B cell (primary cell): ENCODE measurements at regions not wholly inside any gene's neighbourhood (a gene's known extent, or its start where the extent isn't known, plus 50 kb on each side); places are given as distances from the start of the nearest gene placed in this dataset.

Experiments used
- ATAC-seq: fragments of 200-7000 bp; cut with Tn5 transposase; one replicate; pipeline ENCODE4 v1.10.0; 2021; ENCODE audit warnings: low read depth, mild to moderate bottlenecking, moderate number of reproducible peaks, moderate library complexity
- CTCF ChIA-PET: fragments of 350-600 bp; sonication (Branson Sonifier 250); formaldehyde crosslinking; loops from one replicate; lab custom pipeline; 2021; ENCODE audit warnings: antibody characterized with exemption, inconsistent platforms; lab: Charles Lee
- POLR2A ChIA-PET: fragments of 350-600 bp; sonication (Branson Sonifier 250); formaldehyde crosslinking; loops from one replicate; lab custom pipeline; 2021; ENCODE audit warnings: antibody characterized with exemption; lab: Charles Lee
- DNase-seq: peaks from one replicate; pipeline ENCODE4 v3.0.0; 2013
- H2AFZ ChIP-seq: 2 replicates; pipeline ENCODE4 v1.6.1; 2012; ENCODE audit warnings: mild to moderate bottlenecking, low read depth, low read length; ENCODE audit not compliant: insufficient read depth, poor library complexity, severe bottlenecking
- H3K27ac ChIP-seq, 2 donors: 1 replicate in 1 of 2; 2 replicates in 1 of 2; pipeline ENCODE4 v1.5.1; 2012 to 2013; ENCODE audit warnings: low read length in 2 of 2, mild to moderate bottlenecking in 2 of 2, moderate library complexity in 1 of 2
- H3K27me3 ChIP-seq, 4 experiments: fragments of 200-600 bp in 1 of 4; sonication (generic) in 1 of 4; replicated peaks in 1 of 4; 1 replicate in 2 of 4; 2 replicates in 2 of 4; pipeline versions ENCODE4 v1.6.1 to v1.7.0; 2013 to 2016; ENCODE audit warnings: low read length in 3 of 4, mild to moderate bottlenecking in 2 of 4, mixed read lengths in 1 of 4, moderate library complexity in 1 of 4; ENCODE audit not compliant: insufficient read depth in 4 of 4, control insufficient read depth in 3 of 4; ENCODE audit errors: control extremely low read depth in 1 of 4
- H3K36me3 ChIP-seq, 2 experiments: replicated peaks in 1 of 2; 1 replicate in 1 of 2; 2 replicates in 1 of 2; pipeline versions ENCODE4 v1.6.1 to v1.7.1; 2013; ENCODE audit warnings: low read length in 1 of 2; ENCODE audit not compliant: insufficient read depth in 2 of 2, control insufficient read depth in 1 of 2; ENCODE audit errors: control extremely low read depth in 1 of 2, extremely low read depth in 1 of 2
- H3K4me1 ChIP-seq, 2 donors: fragments of 200-600 bp in 1 of 2; sonication (generic) in 1 of 2; 1 replicate in 1 of 2; 2 replicates in 1 of 2; pipeline versions ENCODE4 v1.5.1 to v1.6.1; 2013 to 2017; ENCODE audit warnings: low read length in 2 of 2; ENCODE audit not compliant: control insufficient read depth in 2 of 2, insufficient read depth in 2 of 2
- H3K4me2 ChIP-seq: replicated peaks from 2 replicates; pipeline ENCODE3; 2012; ENCODE audit warnings: mild to moderate bottlenecking, low read depth, low read length; ENCODE audit not compliant: poor library complexity, severe bottlenecking
- H3K4me3 ChIP-seq, 5 experiments: fragments of 200-600 bp in 1 of 5; sonication (generic) in 1 of 5; 1 replicate in 3 of 5; 2 replicates in 2 of 5; pipeline versions ENCODE4 v1.5.1 to v1.7.0; 2011 to 2016; ENCODE audit warnings: low read length in 4 of 5, mild to moderate bottlenecking in 4 of 5, low read depth in 2 of 5, control low read depth in 1 of 5, moderate library complexity in 1 of 5; ENCODE audit not compliant: insufficient read depth in 1 of 5; ENCODE audit errors: control extremely low read depth in 1 of 5, extremely low read depth in 1 of 5
- H3K79me2 ChIP-seq: fragments of 200-600 bp; sonication (generic); one replicate; pipeline ENCODE4 v1.6.0; 2016; ENCODE audit warnings: low read length; ENCODE audit not compliant: control insufficient read depth, insufficient read depth
- H3K9ac ChIP-seq: fragments of 200-600 bp; sonication (generic); 2 replicates; pipeline ENCODE4 v1.6.1; 2017; ENCODE audit warnings: mild to moderate bottlenecking, low read length, moderate library complexity
- H3K9me3 ChIP-seq, 3 donors: one replicate each; pipeline versions ENCODE4 v1.6.1 to v1.7.1; 2013; ENCODE audit warnings: low read length in 2 of 3; ENCODE audit not compliant: control insufficient read depth in 2 of 3, insufficient read depth in 1 of 3; ENCODE audit errors: control extremely low read depth in 1 of 3
- H4K20me1 ChIP-seq: 2 replicates; pipeline ENCODE4 v1.6.0; 2012; ENCODE audit warnings: mild to moderate bottlenecking, low read length; ENCODE audit not compliant: insufficient read depth, control insufficient read depth, poor library complexity, severe bottlenecking
- H3K27ac Mint-ChIP-seq: one replicate; pipeline ENCODE4 v1.8.0; 2021; ENCODE audit warnings: mixed read lengths
- H3K27me3 Mint-ChIP-seq: one replicate; pipeline ENCODE4 v1.8.0; 2021; ENCODE audit warnings: mixed read lengths
- H3K4me1 Mint-ChIP-seq: one replicate; pipeline ENCODE4 v1.8.0; 2021; ENCODE audit warnings: mixed read lengths
- H3K4me3 Mint-ChIP-seq: one replicate; pipeline ENCODE4 v1.8.0; 2021; ENCODE audit warnings: mixed read lengths
- H3K9me3 Mint-ChIP-seq: one replicate; pipeline ENCODE4 v1.8.0; 2022; ENCODE audit warnings: mixed read lengths; ENCODE audit not compliant: insufficient read depth
- CTCF ChIP-seq: fragments of 200-600 bp; IDR thresholded peaks from one replicate; pipeline ENCODE4 v1.8.0; 2022; ENCODE audit warnings: antibody characterized with exemption, mild to moderate bottlenecking
- EZH2 ChIP-seq: IDR thresholded peaks from 2 replicates; pipeline ENCODE4 v1.6.1; 2012; ENCODE audit warnings: borderline replicate concordance, low read depth, mild to moderate bottlenecking, moderate library complexity, low read length; ENCODE audit not compliant: insufficient read depth, poor library complexity, severe bottlenecking
- WGBS: methylation state at CpG from one replicate; pipeline ENCODE4 v1.1.5; 2013; ENCODE audit warnings: missing lambda C conversion rate; ENCODE audit not compliant: insufficient coverage; 5-methylcytosine and 5-hydroxymethylcytosine counted together
- intact Hi-C: fragments of 100-400 bp; cut with micrococcal nuclease; formaldehyde crosslinking; loops from one replicate; pipeline ENCODE4 v1.10.0; 2022

- Histone ChIP-seq H3K27ac (no peak overlapping the region), H3K9me3 (no peaks in the 10 kb centered on the region), H3K27me3 (no peaks in the 10 kb centered on the region), H4K20me1 (no peaks in the 10 kb centered on the region), H3K4me2 (no peak overlapping the region), H3K9ac (no peak overlapping the region), H3K79me2 (no peaks in the 10 kb centered on the region), H2AFZ (no peak overlapping the region), H3K36me3 (no peaks in the 10 kb centered on the region), H3K4me3 (no peak overlapping the region), H3K4me1 (no peaks in the 10 kb centered on the region)
- WGBS, result 91% methylated on average over 4 of the region's 5 CpGs
- intact Hi-C loops, result no loop called here
- Mint-ChIP-seq H3K4me1 (no peaks in the 10 kb centered on the region), H3K4me3 (no peak overlapping the region), H3K9me3 (no peaks in the 10 kb centered on the region), H3K27ac (no peak overlapping the region), H3K27me3 (peaks cover 17% of the 10 kb centered on the region)
- ChIA-PET CTCF (no interaction called here), POLR2A (no interaction called here)
- ATAC-seq, result no peak
- no peak for DNase-seq
- TF ChIP-seq CTCF (no peak), EZH2 (no peak)
Observed at GRCh38 chr9:107394264-107394663, 95.3 kb downstream of the KLF4 start.

- Histone ChIP-seq H3K9me3 (no peaks in the 10 kb centered on the region), H3K4me3 (no peak overlapping the region), H4K20me1 (no peaks in the 10 kb centered on the region), H3K36me3 (no peaks in the 10 kb centered on the region), H3K27ac (no peak overlapping the region), H3K79me2 (no peaks in the 10 kb centered on the region), H3K4me2 (no peak overlapping the region), H3K27me3 (no peaks in the 10 kb centered on the region), H2AFZ (no peak overlapping the region), H3K4me1 (no peaks in the 10 kb centered on the region), H3K9ac (no peak overlapping the region)
- 100% methylated on average over 1 of the region's 4 CpGs for WGBS
- ChIA-PET POLR2A (no interaction called here), CTCF (no interaction called here)
- Mint-ChIP-seq H3K4me1 (no peaks in the 10 kb centered on the region), H3K27me3 (peaks cover 13% of the 10 kb centered on the region), H3K4me3 (no peak overlapping the region), H3K27ac (no peak overlapping the region), H3K9me3 (no peaks in the 10 kb centered on the region)
- intact Hi-C loops, result no loop called here
- DNase-seq (no peak), ATAC-seq (no peak)
- no peak for TF ChIP-seq EZH2
- TF ChIP-seq CTCF, result no peak
Observed at GRCh38 chr9:107390778-107391177, 98.8 kb downstream of the KLF4 start.
